ENCODE measurements at regions not wholly inside any gene's neighbourhood (a gene's known extent, or its start where the extent isn't known, plus 50 kb on each side); places are given as distances from the start of the nearest gene placed in this dataset.
A peak's percentile ranks its signal among the peaks of the same experiment; 100 is the strongest.

- Histone ChIP-seq H3K27ac (ENCODE audit: insufficient read depth, low read length) (no peak overlapping the region), H2AFZ (ENCODE audit: low read length) (no peak overlapping the region), H3K4me2 (ENCODE audit: extremely low read depth, insufficient read depth, low read length) (no peak overlapping the region), H3K9ac (ENCODE audit: insufficient read depth, low read length) (no peak overlapping the region), H3K9me3 (ENCODE audit: control insufficient read depth, insufficient read depth, low read depth, low read length) (no peaks in the 10 kb centered on the region), H4K20me1 (ENCODE audit: control insufficient read depth, extremely low read depth, insufficient read depth, low read length) (no peaks in the 10 kb centered on the region), H3K4me1 (ENCODE audit: control insufficient read depth, extremely low read depth, insufficient read depth, low read length) (no peaks in the 10 kb centered on the region), H3K4me3 (replicated peaks in 1 of 4; ENCODE audit: control extremely low read depth in 1 of 4, insufficient read depth in 1 of 4, low read depth in 3 of 4, low read length in 4 of 4) (no peak overlapping the region), H3K27me3 (ENCODE audit: control insufficient read depth, insufficient read depth, low read length) (no peaks in the 10 kb centered on the region), H3K79me2 (ENCODE audit: control insufficient read depth, insufficient read depth, low read length) (no peaks in the 10 kb centered on the region), H3K36me3 (ENCODE audit: control insufficient read depth, insufficient read depth, low read length) (no peaks in the 10 kb centered on the region)
- TF ChIP-seq EZH2 (IDR thresholded peaks at IDR 0.05; ENCODE audit: low read length, missing control alignments): no peak
- no peak for TF ChIP-seq CTCF (conservative IDR thresholded peaks at IDR 0.05 in 1 of 2, IDR thresholded peaks at IDR 0.05 in 1 of 2; ENCODE audit: low read depth in 1 of 2, low read length in 2 of 2)
- DNase-seq (ENCODE audit: low read depth in 2 of 2): no peak
Observed at GRCh38 chr4:159632031-159632430, 529.2 kb downstream of the RAPGEF2 start.

GRCh38 chr4:159639671-159640323, 536.9 kb downstream of the RAPGEF2 start:
- no peaks in the 10 kb centered on the region for H3K9me3 ChIP-seq (ENCODE audit: control insufficient read depth, insufficient read depth, low read depth, low read length)
- no peaks in the 10 kb centered on the region for H3K4me1 ChIP-seq (ENCODE audit: control insufficient read depth, extremely low read depth, insufficient read depth, low read length)
- no peaks in the 10 kb centered on the region for H4K20me1 ChIP-seq (ENCODE audit: control insufficient read depth, extremely low read depth, insufficient read depth, low read length)
- no peak overlapping the region for H3K9ac ChIP-seq (ENCODE audit: insufficient read depth, low read length)
- no peak for TF ChIP-seq CTCF (conservative IDR thresholded peaks at IDR 0.05 in 1 of 2, IDR thresholded peaks at IDR 0.05 in 1 of 2; ENCODE audit: low read depth in 1 of 2, low read length in 2 of 2)
- no peak for TF ChIP-seq EZH2 (IDR thresholded peaks at IDR 0.05; ENCODE audit: low read length, missing control alignments)
- H3K79me2 ChIP-seq (ENCODE audit: control insufficient read depth, insufficient read depth, low read length): no peaks in the 10 kb centered on the region
- no peaks in the 10 kb centered on the region for H3K36me3 ChIP-seq (ENCODE audit: control insufficient read depth, insufficient read depth, low read length)
- no peak overlapping the region for H3K27ac ChIP-seq (ENCODE audit: insufficient read depth, low read length)
- H3K4me2 ChIP-seq (ENCODE audit: extremely low read depth, insufficient read depth, low read length): no peak overlapping the region
- no peak overlapping the region for H3K4me3 ChIP-seq (replicated peaks in 1 of 4; ENCODE audit: control extremely low read depth in 1 of 4, insufficient read depth in 1 of 4, low read depth in 3 of 4, low read length in 4 of 4)
- no peak overlapping the region for H2AFZ ChIP-seq (ENCODE audit: low read length)
- peak in 1 of 2 donors; percentile 49 for DNase-seq (ENCODE audit: low read depth in 2 of 2)
- H3K27me3 ChIP-seq (ENCODE audit: control insufficient read depth, insufficient read depth, low read length): no peaks in the 10 kb centered on the region

GRCh38 chr4:159649237-159649636, 546.4 kb downstream of the RAPGEF2 start:
- Histone ChIP-seq H3K79me2 (ENCODE audit: control insufficient read depth, insufficient read depth, low read length) (no peaks in the 10 kb centered on the region), H3K36me3 (ENCODE audit: control insufficient read depth, insufficient read depth, low read length) (no peaks in the 10 kb centered on the region), H3K9me3 (ENCODE audit: control insufficient read depth, insufficient read depth, low read depth, low read length) (no peaks in the 10 kb centered on the region), H4K20me1 (ENCODE audit: control insufficient read depth, extremely low read depth, insufficient read depth, low read length) (no peaks in the 10 kb centered on the region), H3K4me3 (replicated peaks in 1 of 4; ENCODE audit: control extremely low read depth in 1 of 4, insufficient read depth in 1 of 4, low read depth in 3 of 4, low read length in 4 of 4) (no peak overlapping the region), H3K4me1 (ENCODE audit: control insufficient read depth, extremely low read depth, insufficient read depth, low read length) (no peaks in the 10 kb centered on the region), H3K27ac (ENCODE audit: insufficient read depth, low read length) (no peak overlapping the region), H3K9ac (ENCODE audit: insufficient read depth, low read length) (no peak overlapping the region), H3K27me3 (ENCODE audit: control insufficient read depth, insufficient read depth, low read length) (no peaks in the 10 kb centered on the region), H3K4me2 (ENCODE audit: extremely low read depth, insufficient read depth, low read length) (no peak overlapping the region), H2AFZ (ENCODE audit: low read length) (no peak overlapping the region)
- DNase-seq (ENCODE audit: low read depth in 2 of 2): no peak
- TF ChIP-seq CTCF (conservative IDR thresholded peaks at IDR 0.05 in 1 of 2, IDR thresholded peaks at IDR 0.05 in 1 of 2; ENCODE audit: low read depth in 1 of 2, low read length in 2 of 2) (no peak), EZH2 (IDR thresholded peaks at IDR 0.05; ENCODE audit: low read length, missing control alignments) (no peak)

All from fibroblast of lung (primary cell).